ENCODE measurements at regions not wholly inside any gene's neighbourhood (a gene's known extent, or its start where the extent isn't known, plus 50 kb on each side); places are given as distances from the start of the nearest gene placed in this dataset.
"Not testable (repeated sequence)": the region's sequence is repeated elsewhere in the genome, so short reads cannot be mapped to it uniquely, and the experiment has no call there.

DNA sequence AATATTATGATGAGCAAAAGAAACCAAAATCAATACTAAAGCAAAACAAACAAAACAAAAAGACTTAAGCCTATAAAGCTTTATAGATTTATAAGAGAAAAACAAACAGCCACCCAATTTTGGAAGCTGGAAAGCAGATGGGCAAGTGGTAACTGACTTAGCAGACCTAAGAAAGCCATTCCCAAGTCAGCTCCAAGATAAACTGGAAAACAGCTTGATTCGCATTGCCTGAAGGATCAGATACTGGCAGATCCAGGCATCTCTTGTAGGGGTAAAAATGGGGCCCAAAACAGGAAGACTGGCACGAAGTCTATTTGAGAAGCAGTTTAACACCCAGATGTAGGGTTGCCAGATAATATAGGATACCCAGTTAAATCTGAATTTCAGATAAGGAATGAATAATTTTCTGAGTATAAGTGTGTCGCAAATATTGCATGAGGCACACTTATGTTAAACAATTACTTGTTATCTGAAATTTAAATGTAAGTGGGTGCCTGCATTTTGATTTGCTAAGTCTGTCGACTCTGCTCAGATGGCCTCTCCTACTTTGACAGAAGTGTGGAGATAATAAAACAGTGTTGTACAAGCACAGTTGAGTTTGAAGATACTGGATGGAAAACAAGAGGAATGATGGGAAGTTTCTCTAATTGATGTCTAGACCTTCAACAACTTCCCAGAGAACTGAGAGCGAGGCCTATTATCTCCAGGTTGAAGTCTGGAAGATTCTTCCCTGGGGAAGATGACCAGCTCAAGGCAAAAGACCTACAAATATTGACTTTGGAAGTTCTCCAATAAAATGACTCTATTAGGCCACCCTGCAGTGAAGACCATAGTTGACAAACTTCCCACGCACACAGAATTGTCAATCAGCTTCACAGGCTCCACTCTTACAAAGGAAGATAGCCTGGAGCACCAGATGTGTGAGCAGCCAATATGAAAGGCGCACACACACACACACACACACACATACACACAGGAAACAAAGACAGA lies 113.4 kb downstream of the FAM50B start:
- DNase-seq: no peak

DNA sequence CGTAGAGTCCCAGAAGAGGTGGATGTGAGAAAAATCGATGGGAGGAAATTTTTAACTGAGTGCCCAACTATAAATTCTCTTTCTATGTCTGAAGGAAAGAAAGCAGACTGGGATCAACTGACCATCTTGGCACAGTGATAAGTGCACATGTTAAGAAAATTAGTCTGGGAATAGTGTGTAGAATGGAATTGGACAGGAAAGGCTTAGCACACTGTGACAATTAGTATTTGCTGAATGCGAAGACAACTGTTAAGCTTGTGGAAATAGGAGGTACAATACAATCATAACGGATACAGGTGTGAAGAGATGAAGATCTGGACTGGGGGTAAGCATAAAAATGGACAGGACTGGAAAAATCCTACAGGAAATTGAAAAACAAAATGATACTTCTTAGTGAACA lies 114.3 kb downstream of the FAM50B start:
- no peak for DNase-seq

- no peak for DNase-seq
Observed at GRCh38 chr6:3965071-3965718, 113.7 kb downstream of the FAM217A start.

GRCh38 chr6:3966426-3966825 lies 112.5 kb downstream of the FAM217A start:
- no peak for DNase-seq

DNA sequence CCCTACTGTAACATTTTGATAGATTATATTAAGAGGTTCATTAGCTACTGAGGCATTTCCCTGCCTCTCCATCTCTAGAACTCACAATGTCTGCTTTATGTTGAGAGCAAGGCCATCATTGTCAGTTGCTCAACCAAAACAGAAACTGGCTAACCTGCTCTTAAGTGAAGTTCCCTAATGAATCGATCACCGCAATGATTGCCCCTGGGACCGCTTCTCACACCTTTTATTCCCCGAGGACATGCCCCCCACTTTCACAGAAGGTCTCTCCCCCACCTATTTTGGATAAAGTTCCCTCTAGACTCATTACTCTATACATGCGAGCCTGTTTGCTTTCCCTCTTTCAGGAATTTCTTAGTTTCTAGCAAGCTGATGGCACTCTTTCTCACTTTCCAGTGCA lies 108.8 kb downstream of the FAM217A start:
- DNase-seq: no peak

GRCh38 chr6:3973152-3973551 lies 105.8 kb downstream of the FAM217A start:
- not testable (repeated sequence) for DNase-seq

DNA sequence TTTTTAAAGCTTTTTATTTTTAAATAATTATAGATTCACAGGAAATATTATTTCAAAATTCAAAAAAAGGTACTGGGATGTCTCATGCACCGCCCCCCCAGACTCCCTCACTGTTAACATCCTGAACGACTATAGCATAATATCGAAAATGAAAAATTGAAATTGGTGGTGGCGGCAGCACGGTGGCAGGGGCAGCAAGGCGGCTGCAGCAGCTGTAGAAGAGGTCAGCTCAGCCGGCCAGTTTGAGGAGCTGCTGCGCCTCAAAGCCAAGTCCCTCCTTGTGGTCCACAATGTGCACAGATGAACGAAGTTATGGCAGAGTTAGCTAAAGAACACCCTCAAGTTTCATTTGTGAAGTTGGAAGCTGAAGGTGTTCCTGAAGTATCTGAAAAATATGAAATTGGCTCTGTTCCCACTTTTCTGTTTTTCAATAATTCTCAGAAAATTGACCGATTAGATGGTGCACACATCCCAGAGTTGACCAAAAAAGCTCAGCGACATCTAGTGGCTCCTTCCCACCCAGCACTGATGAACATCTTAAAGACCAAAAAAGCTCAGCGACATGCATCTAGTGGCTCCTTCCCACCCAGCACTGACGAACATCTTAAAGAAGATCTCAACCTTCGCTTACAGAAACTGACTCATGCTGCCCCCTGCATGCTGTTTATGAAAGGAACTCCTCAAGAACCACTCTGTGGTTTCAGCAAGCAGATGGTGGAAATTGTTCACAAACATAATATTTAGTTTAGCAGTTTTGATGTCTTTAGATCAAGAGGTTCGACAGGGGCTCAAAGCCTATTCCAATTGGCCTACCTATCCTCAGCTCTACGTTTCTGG lies 100.8 kb downstream of the FAM217A start:
- peak; percentile 84 for DNase-seq

GRCh38 chr6:3978966-3979365 lies 100.0 kb downstream of the FAM217A start:
- peak; percentile 13 for DNase-seq

- no peak for DNase-seq
Observed at GRCh38 chr6:3981917-3982316, 97.0 kb downstream of the FAM217A start.

GRCh38 chr6:3983778-3984177 lies 95.2 kb downstream of the FAM217A start:
- no peak for DNase-seq

DNA sequence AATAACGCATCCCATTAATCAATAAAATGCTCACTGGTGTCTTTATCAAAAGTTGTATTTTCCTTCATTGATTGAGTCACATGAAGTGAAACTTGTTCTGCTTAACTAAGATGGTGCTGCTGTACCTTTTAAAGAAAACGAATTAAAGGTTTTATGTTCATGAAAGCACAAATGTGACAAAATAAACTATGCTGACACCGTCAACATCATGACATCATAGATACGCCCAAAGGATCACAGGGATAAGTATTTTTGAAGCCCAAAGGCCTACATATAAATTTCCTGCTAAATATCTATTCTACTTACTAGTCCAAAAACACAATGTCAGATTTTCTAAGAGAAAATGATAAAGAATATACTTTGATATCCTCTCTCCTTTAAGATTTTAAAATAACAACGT lies 94.4 kb downstream of the FAM217A start:
- no peak for DNase-seq

DNA sequence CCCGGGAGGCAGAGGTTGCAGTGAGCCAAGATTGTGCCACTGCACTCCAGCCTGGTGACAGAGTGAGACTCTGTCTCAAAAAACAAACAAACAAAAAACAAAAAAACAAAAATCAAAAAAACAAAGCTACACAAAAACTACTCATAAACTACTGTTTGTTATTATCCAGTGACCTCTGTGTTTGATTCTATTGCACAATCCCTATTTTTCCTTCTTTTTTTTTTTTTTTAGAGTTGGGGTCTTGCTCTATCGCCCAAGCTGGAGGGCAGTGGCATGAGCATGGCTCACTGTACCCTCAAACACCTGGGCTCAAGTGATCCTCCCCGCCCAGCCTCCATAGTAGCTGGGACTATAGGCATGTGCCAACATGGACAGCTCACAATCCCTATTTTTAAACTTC lies 92.7 kb downstream of the FAM217A start:
- DNase-seq: no peak

- DNase-seq: no peak
Observed at GRCh38 chr6:3987053-3987452, 91.9 kb downstream of the FAM217A start.

GRCh38 chr6:3987576-3987975 lies 91.4 kb downstream of the FAM217A start:
- no peak for DNase-seq

DNA sequence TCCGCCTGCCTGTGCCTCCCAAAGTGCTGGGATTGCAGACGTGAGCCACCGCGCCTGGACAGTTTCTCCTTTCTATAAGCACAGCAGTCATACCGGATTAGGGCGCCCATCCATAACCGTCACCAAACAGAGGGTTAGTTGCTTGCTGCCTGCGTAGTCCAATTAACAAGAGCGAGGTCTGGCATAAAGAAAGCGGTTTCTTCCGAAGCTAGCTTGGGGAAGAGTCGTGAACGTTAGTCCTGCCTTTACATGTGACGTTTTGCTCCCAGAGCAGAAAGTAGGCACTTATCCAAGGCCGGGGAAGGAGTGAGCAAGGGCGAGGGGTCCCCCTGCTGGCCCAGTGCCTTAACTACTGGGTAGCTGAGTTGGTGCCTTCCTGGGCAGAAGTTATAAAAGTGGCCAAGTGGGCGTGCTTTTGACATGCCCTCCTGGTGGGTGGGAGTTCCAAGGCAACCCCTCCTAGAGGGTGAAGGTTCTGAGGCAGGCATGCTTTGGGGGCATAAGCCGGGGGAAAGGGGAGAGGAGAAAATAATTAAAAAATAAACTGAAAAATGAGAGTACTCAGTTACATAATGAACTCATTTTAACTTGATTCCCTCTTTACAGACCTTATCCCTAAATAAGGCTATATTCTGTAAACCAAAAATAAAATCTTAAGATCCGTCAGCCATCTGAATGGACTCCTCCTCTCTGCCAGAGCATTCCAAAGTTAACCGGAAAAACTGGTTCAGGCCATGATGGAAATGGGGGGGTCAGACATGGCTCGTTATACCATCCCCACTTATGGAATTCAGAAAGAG lies 88.0 kb downstream of the FAM217A start:
- peak; percentile 91 for DNase-seq

GRCh38 chr6:3991941-3992340 lies 87.0 kb downstream of the FAM217A start:
- no peak for DNase-seq

GRCh38 chr6:3996349-3996748 lies 82.6 kb downstream of the FAM217A start:
- DNase-seq: no peak

DNA sequence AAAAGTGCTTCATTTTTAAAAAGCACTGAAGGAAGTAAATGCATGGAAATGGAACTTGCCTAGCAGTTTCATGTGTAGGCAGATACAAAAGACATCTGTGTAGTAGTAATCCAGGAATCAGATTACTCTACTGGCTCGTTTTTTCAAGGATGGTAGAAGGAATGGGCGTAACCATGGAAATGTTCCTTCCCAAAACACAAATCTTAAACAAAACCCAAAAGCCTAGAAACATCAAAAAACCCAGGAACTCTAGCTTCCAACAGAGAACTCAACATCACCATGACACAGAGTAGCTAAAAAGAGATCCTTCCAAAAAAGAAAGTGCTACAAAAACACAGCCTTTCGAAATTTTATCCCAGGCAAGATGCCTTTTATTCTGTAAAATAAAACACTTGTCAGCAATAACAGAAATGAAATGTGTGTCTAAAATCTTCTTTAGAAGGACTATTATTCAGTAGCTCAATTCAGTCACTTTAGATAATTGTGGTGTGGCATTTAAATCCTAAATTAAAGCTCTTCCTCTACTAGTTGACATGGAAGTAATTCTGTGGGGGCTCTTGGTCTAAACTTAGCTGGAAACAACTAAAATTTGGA lies 81.7 kb downstream of the FAM217A start:
- peak; percentile 78 for DNase-seq

GRCh38 chr6:3999800-4000661 lies 78.9 kb downstream of the FAM217A start:
- no peak for DNase-seq

DNA sequence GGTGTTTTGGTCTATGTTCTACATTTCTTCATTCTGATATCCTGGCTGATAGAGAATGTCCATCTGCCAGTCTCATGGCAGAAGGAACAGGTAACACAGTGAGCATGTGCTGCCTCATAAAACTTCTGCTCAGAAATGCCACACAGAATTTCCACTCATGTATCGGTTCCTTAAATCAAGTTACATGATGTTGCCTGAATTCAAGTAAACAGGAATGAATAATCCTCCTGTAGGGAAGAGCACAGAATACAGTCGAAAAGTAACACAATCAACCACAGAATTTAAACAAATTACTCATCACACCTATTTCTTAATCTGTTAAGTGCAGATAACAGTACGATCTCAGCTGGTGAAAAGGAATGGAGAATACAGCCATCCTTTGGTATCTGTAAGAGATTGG lies 74.7 kb downstream of the FAM217A start:
- DNase-seq: no peak
